CD4-positive, alpha-beta T cell treated with Interleukin-15 for 1 hour (primary cell): ENCODE measurements at regions not wholly inside any gene's neighbourhood (a gene's known extent, or its start where the extent isn't known, plus 50 kb on each side); places are given as distances from the start of the nearest gene placed in this dataset.
"Not testable (repeated sequence)": the region's sequence is repeated elsewhere in the genome, so short reads cannot be mapped to it uniquely, and the experiment has no call there.

ENCODE experiments used
- DNase-seq: peaks from one replicate; pipeline ENCODE4 v3.0.0-alpha.2; 2020

GRCh38 chr7:120053390-120053961 is 219.5 kb upstream of the KCND2 start:
- no peak for DNase-seq

DNA sequence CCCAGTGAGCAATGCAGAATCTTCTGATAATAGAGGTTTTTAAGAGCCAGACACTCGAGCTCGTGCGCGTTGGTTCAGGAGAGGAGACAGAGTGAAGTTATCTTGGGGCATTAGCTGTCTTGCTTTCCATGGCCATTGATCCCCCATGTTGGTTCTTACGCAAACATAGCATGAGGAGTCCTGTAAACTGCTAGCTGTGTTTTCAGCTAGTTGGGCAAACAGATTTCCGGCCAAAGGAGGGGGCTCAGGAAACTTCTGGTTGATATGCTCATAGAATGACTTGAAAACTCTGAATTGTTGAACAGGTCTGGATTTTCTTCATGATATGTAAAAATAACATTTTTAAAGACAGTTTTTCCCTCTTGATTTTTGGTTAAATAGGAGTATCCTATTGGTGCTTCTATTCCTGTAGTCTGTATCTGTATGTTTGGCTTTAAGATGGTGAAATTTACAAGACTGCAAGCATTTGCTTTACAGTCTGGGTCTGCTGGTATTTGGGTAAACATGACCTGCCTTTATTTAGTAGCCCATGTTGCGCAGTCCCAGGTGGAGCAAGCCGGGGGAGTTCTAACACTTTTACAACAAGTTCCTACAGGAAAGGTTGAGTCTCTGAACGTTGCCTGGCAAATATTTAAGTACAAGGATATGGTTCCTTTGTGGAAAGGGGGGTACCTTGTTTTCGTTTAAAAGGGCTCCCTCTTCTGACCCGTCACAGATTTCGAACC is 218.4 kb upstream of the KCND2 start:
- DNase-seq, result no peak

- no peak for DNase-seq
These were observed 217.7 kb upstream of the KCND2 start for GRCh38 chr7:120055300-120055699.

- no peak for DNase-seq
These were observed 216.7 kb upstream of the KCND2 start for GRCh38 chr7:120056227-120056626.

GRCh38 chr7:120059641-120060040 is 213.3 kb upstream of the KCND2 start:
- no peak for DNase-seq

DNA sequence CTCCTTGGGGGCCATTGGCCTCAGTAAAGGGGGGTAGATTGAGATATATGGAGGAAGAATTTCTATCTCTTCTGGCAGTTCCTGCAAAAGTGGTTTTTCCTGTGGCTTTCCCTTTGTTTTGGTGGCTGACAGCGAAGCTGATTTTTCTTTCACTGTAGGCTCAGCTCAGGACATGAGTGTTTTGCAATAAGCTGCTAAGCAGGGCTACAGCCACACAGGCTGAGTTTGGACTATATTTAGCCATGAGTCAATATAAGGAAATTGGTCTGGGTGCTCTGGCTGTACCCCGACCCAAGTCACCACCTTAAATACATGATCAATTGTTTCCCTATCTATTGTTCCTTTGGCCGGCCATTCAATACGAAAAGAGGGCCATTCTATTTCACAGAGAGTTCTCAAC is 212.7 kb upstream of the KCND2 start:
- DNase-seq, result no peak

DNA sequence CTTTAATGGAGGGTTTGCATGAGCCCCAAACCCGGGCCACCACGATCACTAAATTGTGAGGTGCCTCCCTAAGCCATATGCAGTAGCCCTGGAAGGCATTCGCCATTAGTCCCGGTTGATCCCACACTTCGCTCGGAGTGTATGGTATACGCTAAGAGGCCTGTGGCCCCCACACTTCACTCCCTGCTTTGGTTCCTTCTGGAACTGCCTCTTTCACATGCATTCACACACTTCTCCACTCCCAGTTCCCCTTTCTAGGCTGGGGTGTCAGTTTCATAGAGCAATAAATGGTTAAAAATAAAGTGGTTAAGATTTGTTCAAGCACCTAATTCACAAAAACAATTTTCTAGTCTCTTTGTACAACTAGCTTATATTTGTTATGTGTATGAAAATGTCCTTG is 212.1 kb upstream of the KCND2 start:
- DNase-seq, result no peak

GRCh38 chr7:120064565-120064964 is 208.4 kb upstream of the KCND2 start:
- DNase-seq, result no peak

GRCh38 chr7:120066898-120067297 is 206.1 kb upstream of the KCND2 start:
- DNase-seq, result not testable (repeated sequence)

GRCh38 chr7:120070201-120070600 is 202.8 kb upstream of the KCND2 start:
- no peak for DNase-seq

DNA sequence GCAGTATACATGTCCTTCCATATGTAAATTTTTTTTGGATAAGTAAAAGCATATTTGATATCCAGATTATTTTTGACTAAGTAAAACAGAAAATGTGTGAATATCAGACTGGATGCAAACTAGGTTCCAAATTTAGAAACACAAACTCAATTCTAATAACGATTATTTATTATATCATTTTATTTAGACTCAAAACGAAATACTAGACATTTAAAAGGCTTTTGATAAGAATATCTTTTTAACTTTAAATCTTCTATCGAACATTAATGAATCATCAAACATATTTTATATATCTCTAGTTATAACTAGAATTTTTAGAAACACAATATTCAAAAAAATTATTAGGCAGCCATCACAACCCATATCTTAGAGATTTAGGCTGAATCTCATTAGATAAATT is 195.2 kb upstream of the KCND2 start:
- DNase-seq, result no peak

- DNase-seq, result no peak
These were observed 194.0 kb upstream of the KCND2 start for GRCh38 chr7:120079022-120079421.

- DNase-seq, result no peak
These were observed 193.3 kb upstream of the KCND2 start for GRCh38 chr7:120079704-120080103.

- not testable (repeated sequence) for DNase-seq
These were observed 186.5 kb upstream of the KCND2 start for GRCh38 chr7:120086468-120086867.

DNA sequence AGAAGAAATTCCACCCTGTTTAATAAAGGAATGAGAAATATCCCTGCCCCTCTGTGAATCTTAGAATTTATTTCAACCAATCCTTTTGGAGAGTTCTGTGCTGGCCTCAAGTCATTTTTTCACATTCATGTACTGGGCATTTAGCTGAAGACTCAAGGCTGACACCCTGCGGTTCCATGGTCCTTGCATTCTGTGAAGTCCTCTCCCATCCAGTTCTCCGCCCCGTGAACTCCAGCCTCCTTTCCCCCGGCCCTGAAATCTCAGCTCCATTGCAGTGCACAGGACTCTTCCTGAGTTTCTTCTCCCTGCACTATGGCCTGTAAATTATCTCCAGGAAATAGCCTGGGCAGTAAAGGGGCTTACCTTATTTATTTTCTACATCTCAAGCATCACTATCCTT is 183.0 kb upstream of the KCND2 start:
- DNase-seq, result no peak

GRCh38 chr7:120091807-120092206 is 181.2 kb upstream of the KCND2 start:
- no peak for DNase-seq

- DNase-seq, result no peak
These were observed 176.0 kb upstream of the KCND2 start for GRCh38 chr7:120097020-120097419.

DNA sequence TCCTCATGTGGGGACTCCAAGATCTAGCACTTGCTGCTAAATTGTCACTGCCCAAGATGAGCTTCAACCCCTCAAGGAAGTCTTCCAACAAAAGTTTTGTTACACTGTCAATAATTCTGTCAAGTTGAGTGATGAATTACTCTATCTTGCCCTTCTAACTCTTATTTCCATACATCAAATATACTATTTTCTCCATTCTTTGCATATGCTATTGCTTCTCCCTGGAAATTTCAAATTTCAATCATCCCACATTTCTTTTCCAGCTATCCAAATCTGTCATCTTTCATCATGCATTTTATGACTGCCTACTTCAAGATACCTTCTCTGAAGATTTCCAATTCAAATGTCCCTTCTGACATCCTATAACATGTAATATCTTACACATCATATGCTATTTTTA is 175.2 kb upstream of the KCND2 start:
- no peak for DNase-seq

GRCh38 chr7:120108376-120108775 is 164.6 kb upstream of the KCND2 start:
- DNase-seq, result no peak

DNA sequence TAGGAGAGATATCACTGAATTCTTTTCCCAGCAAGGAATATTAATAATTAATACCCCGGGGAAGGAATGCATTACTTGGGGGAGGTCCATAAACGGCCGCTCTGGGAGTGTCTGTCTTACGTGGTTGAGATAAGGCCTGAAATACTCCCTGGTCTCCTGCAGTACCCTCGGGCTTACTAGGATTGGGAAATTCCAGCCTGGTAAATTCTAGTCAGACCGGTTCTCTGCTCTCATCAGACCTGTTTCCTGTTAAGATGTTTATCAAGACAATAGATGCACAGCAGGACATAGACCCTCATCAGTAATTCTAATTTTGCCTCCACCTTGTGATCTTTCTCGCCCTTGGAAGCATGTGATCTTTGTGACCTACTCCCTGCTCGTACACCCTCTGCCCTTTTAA is 162.8 kb upstream of the KCND2 start:
- no peak for DNase-seq

DNA sequence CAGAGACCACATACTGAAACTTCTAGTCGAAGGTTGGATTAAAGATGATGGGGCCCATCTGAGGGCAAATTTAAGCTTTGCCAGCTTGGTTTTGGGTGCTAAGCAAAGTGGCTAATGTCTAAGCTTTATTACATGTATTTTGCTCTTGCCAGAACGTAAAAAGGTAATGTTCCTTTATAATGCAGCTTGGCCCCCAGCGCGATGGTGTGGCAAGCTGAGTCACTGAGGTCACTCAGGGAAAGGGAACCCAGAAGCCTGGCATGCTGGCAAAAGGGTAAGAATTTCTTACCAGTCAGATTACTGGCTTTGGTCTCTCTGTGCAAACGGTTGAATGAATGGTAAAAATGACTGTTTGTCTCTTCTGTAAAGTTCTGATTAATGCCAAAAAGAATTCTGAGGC is 158.3 kb upstream of the KCND2 start:
- DNase-seq, result no peak

DNA sequence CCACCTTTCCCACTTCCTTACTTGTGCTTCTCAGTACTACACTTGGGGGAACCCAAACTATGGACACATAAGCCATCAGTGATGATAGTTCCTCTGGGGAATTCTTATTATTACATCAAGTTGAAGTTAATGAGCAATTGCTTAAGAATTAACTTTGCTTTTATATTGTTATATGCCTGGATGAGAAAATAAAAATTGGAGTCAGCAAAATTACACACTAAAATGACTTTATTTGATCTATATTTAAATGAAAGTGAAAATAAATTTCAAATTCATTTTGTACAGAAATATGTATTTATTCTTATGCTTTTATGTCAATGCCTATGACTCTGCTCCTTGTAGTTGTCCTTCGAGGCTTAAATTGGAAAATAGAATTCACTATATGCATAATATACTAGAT is 149.4 kb upstream of the KCND2 start:
- DNase-seq, result no peak

- no peak for DNase-seq
These were observed 141.7 kb upstream of the KCND2 start for GRCh38 chr7:120131096-120131839.

GRCh38 chr7:120138497-120138896 is 134.5 kb upstream of the KCND2 start:
- no peak for DNase-seq
